GM21528 (cell line): ENCODE measurements at regions not wholly inside any gene's neighbourhood (a gene's known extent, or its start where the extent isn't known, plus 50 kb on each side); places are given as distances from the start of the nearest gene placed in this dataset.
"Not testable (repeated sequence)": the region's sequence is repeated elsewhere in the genome, so short reads cannot be mapped to it uniquely, and the experiment has no call there.

Source experiments
- ATAC-seq: cut with Tn5 transposase; IDR thresholded peaks from one replicate; pipeline ENCODE4 v1.9.1; 2021; ENCODE audit warnings: mild to moderate bottlenecking, moderate library complexity; ENCODE audit not compliant: unreplicated experiment, low FRiP score

- not testable (repeated sequence) for ATAC-seq
These were observed 343.3 kb upstream of the PLGLB2 start for GRCh38 chr2:87404411-87405255.

GRCh38 chr2:87405531-87406216 is 342.2 kb upstream of the PLGLB2 start:
- not testable (repeated sequence) for ATAC-seq

- ATAC-seq, result not testable (repeated sequence)
These were observed 341.3 kb upstream of the PLGLB2 start for GRCh38 chr2:87406406-87407175.

- not testable (repeated sequence) for ATAC-seq
These were observed 338.3 kb upstream of the PLGLB2 start for GRCh38 chr2:87409601-87410000.

GRCh38 chr2:87410371-87410770 is 337.5 kb upstream of the PLGLB2 start:
- not testable (repeated sequence) for ATAC-seq

- not testable (repeated sequence) for ATAC-seq
These were observed 335.7 kb upstream of the PLGLB2 start for GRCh38 chr2:87412036-87412820.

GRCh38 chr2:87414331-87414730 is 333.6 kb upstream of the PLGLB2 start:
- ATAC-seq, result not testable (repeated sequence)

- not testable (repeated sequence) for ATAC-seq
These were observed 332.9 kb upstream of the PLGLB2 start for GRCh38 chr2:87414795-87415570.

GRCh38 chr2:87415586-87416265 is 332.2 kb upstream of the PLGLB2 start:
- ATAC-seq, result not testable (repeated sequence)

GRCh38 chr2:87416266-87416592 is 331.7 kb upstream of the PLGLB2 start:
- not testable (repeated sequence) for ATAC-seq

- ATAC-seq, result not testable (repeated sequence)
These were observed 330.7 kb upstream of the PLGLB2 start for GRCh38 chr2:87417147-87417546.

GRCh38 chr2:87417742-87418567 is 329.9 kb upstream of the PLGLB2 start:
- ATAC-seq, result not testable (repeated sequence)

- not testable (repeated sequence) for ATAC-seq
These were observed 328.8 kb upstream of the PLGLB2 start for GRCh38 chr2:87418823-87419822.

- ATAC-seq, result not testable (repeated sequence)
These were observed 327.9 kb upstream of the PLGLB2 start for GRCh38 chr2:87419980-87420379.

- ATAC-seq, result not testable (repeated sequence)
These were observed 326.9 kb upstream of the PLGLB2 start for GRCh38 chr2:87420954-87421353.

- ATAC-seq, result not testable (repeated sequence)
These were observed 323.8 kb upstream of the PLGLB2 start for GRCh38 chr2:87423796-87424762.
